ENCODE measurements at regions not wholly inside any gene's neighbourhood (a gene's known extent, or its start where the extent isn't known, plus 50 kb on each side); places are given as distances from the start of the nearest gene placed in this dataset.

GRCh38 chr2:53448086-53448485, 319.5 kb upstream of the CHAC2 start:
- no peak for DNase-seq (ENCODE audit: low spot score)

GRCh38 chr2:53445383-53446070, 322.1 kb upstream of the CHAC2 start:
- no peak for DNase-seq (ENCODE audit: low spot score)

- peak; percentile 27 for DNase-seq (ENCODE audit: low spot score)
These were observed 324.8 kb upstream of the CHAC2 start for GRCh38 chr2:53442783-53443182.

- DNase-seq (ENCODE audit: low spot score): no peak
These were observed 325.5 kb upstream of the CHAC2 start for GRCh38 chr2:53442093-53442492.

GRCh38 chr2:53438692-53439091, 328.9 kb upstream of the CHAC2 start:
- no peak for DNase-seq (ENCODE audit: low spot score)

GRCh38 chr2:53438100-53438499, 329.5 kb upstream of the CHAC2 start:
- no peak for DNase-seq (ENCODE audit: low spot score)

- no peak for DNase-seq (ENCODE audit: low spot score)
These were observed 330.2 kb upstream of the CHAC2 start for GRCh38 chr2:53437371-53437770.

- no peak for DNase-seq (ENCODE audit: low spot score)
These were observed 330.7 kb upstream of the CHAC2 start for GRCh38 chr2:53436882-53437281.

GRCh38 chr2:53435610-53436009, 332.0 kb upstream of the CHAC2 start:
- no peak for DNase-seq (ENCODE audit: low spot score)

- DNase-seq (ENCODE audit: low spot score): no peak
These were observed 333.1 kb upstream of the CHAC2 start for GRCh38 chr2:53434466-53434865.

- no peak for DNase-seq (ENCODE audit: low spot score)
These were observed 334.7 kb upstream of the CHAC2 start for GRCh38 chr2:53432936-53433335.

- no peak for DNase-seq (ENCODE audit: low spot score)
These were observed 337.7 kb upstream of the CHAC2 start for GRCh38 chr2:53429901-53430300.

- no peak for DNase-seq (ENCODE audit: low spot score)
These were observed 342.7 kb upstream of the CHAC2 start for GRCh38 chr2:53424902-53425301.

GRCh38 chr2:53423465-53423864, 344.1 kb upstream of the CHAC2 start:
- DNase-seq (ENCODE audit: low spot score): no peak

- peak; percentile 47 for DNase-seq (ENCODE audit: low spot score)
These were observed 344.6 kb upstream of the CHAC2 start for GRCh38 chr2:53422979-53423378.

GRCh38 chr2:53417385-53417784, 350.2 kb upstream of the CHAC2 start:
- no peak for DNase-seq (ENCODE audit: low spot score)

- DNase-seq (ENCODE audit: low spot score): no peak
These were observed 360.1 kb upstream of the CHAC2 start for GRCh38 chr2:53407363-53408080.

GRCh38 chr2:53403792-53404413, 363.7 kb upstream of the CHAC2 start:
- peak; percentile 54 for DNase-seq (ENCODE audit: low spot score)

- no peak for DNase-seq (ENCODE audit: low spot score)
These were observed 370.5 kb upstream of the CHAC2 start for GRCh38 chr2:53397085-53397484.

GRCh38 chr2:53381271-53381670, 386.3 kb upstream of the CHAC2 start:
- DNase-seq (ENCODE audit: low spot score): no peak

GRCh38 chr2:53379547-53379946, 388.1 kb upstream of the CHAC2 start:
- DNase-seq (ENCODE audit: low spot score): no peak

GRCh38 chr2:53378791-53379190, 388.8 kb upstream of the CHAC2 start:
- no peak for DNase-seq (ENCODE audit: low spot score)

GRCh38 chr2:53373126-53373525, 394.5 kb upstream of the CHAC2 start:
- no peak for DNase-seq (ENCODE audit: low spot score)

Measured in HT-29 (cell line).